ENCODE measurements at regions not wholly inside any gene's neighbourhood (a gene's known extent, or its start where the extent isn't known, plus 50 kb on each side); places are given as distances from the start of the nearest gene placed in this dataset.
A peak's percentile ranks its signal among the peaks of the same experiment; 100 is the strongest.
"Not testable (repeated sequence)": the region's sequence is repeated elsewhere in the genome, so short reads cannot be mapped to it uniquely, and the experiment has no call there.

GRCh38 chr3:104043001-104043543 is 1323.6 kb upstream of the ALCAM start:
- ATAC-seq; DNase-seq (ENCODE audit: low spot score); intact Hi-C loops (cut with DNase I): not testable (repeated sequence)

DNA sequence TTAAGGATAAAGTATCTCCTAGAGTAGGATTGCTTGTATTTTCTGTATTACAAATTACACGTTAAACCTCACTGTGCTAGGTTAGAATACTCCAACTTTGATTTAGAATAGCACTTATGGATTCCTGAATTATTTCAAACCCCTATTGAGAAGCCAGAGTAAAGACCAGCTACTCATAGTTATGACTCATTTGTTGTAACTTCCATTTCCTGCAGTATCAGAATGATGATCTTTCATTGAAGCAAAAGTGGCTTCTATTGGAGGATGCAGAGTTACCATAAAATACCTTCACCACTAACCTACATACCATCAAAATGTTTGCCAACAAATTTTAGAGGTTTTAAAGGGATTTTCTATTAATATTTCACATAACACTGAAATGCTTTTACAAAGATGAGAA is 1322.7 kb upstream of the ALCAM start:
- DNase-seq (ENCODE audit: low spot score) (no peak), ATAC-seq (no peak)
- intact Hi-C loops (cut with DNase I), result no loop called here

DNA sequence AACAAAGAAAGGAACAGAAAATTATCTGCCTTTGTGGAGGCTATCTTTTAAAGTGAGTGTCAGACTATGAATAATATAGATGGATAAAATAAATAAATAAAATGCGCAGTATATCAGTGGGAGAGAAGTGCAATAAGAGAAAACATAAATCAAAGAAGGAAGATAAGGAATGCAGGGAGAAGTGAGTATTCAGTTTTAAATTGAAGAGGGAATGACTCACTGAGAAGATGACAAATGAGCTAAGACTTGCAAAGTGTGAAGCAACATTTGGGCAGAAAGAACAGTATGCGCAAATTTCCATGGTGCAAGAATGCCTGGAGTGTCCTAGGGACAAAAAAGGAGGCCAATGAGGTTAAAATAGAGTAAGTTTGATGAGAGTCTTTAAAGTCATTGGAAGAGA is 1300.1 kb upstream of the ALCAM start:
- DNase-seq (ENCODE audit: low spot score) (no peak), ATAC-seq (no peak)
- intact Hi-C loops (cut with DNase I), result no loop called here

- intact Hi-C loops (cut with DNase I), result no loop called here
- no peak for ATAC-seq
Measured at GRCh38 chr3:104069114-104069513, 1297.6 kb upstream of the ALCAM start.

DNA sequence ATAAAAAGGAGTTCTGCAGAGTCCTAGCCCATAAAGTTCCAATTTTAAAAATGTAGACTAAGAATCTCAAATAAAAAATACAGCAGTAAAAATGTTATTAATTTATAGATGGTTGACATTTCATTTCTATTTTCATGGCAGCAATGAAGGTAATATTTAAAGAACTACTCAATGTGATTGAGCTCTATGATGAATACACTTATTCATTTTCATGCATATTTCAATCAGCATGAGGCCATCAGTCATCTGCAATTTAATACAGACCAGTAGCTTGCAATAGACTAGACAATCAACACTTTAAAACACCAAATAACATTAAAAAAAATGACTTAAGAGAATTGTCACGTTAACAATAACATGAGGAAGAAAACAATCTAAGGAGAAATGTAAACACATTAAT is 1295.8 kb upstream of the ALCAM start:
- intact Hi-C loops (cut with DNase I), result no loop called here
- no peak for DNase-seq (ENCODE audit: low spot score)
- ATAC-seq, result no peak

More at GRCh38 chr3:104069114-104069513, 1297.6 kb upstream of the ALCAM start:
- DNase-seq (ENCODE audit: low spot score), result no peak

- ATAC-seq, result no peak
- intact Hi-C loops (cut with DNase I), result no loop called here
Measured at GRCh38 chr3:104080088-104080626, 1286.6 kb upstream of the ALCAM start.

DNA sequence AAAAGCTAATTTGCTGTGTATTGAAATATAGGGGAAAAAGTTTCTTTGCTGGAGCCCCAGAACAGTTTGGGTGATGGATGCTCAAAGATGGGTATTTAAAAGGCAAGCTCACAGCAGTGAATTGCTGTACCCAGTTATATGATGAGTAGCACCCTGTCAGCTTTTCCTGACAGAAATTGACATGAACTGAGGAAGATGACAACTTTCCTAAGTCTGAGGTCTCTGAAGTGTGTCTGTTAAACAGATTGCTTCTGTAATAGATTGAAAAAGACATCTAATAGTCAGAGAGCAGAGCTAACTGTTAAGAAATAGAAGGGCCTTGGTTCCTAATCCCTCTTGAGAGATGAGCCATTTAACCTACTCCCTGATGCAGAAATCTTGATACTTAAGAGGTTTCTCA is 1278.0 kb upstream of the ALCAM start:
- intact Hi-C loops (cut with DNase I), result no loop called here
- no peak for ATAC-seq
- DNase-seq (ENCODE audit: low spot score), result no peak

More at GRCh38 chr3:104080088-104080626, 1286.6 kb upstream of the ALCAM start:
- no peak for DNase-seq (ENCODE audit: low spot score)

GRCh38 chr3:104089987-104090386 is 1276.7 kb upstream of the ALCAM start:
- ATAC-seq; intact Hi-C loops (cut with DNase I); DNase-seq (ENCODE audit: low spot score): not testable (repeated sequence)

GRCh38 chr3:104101736-104102135 is 1265.0 kb upstream of the ALCAM start:
- intact Hi-C loops (cut with DNase I), result no loop called here
- no peak for ATAC-seq
- DNase-seq (ENCODE audit: low spot score), result no peak

DNA sequence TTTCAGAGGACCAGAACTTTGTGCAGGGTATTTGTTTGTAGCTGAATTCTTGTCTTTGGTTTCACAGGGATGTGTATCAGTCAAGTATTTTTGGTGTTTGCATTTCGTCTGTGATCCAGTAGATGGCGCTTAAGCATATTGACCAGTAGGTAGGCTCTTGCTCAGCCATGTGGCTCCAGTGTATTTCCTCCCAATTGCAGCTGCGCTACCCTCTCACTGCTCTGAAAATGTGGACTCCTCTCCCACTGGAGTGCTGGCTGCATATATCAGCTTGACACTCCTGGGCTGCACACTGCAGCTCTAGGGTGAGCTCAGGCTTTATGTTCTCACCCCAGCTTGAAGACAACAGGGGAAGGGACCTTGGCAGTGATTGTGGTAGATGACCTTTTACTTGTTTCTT is 1264.3 kb upstream of the ALCAM start:
- intact Hi-C loops (cut with DNase I), result no loop called here
- DNase-seq (ENCODE audit: low spot score) (no peak), ATAC-seq (peak; percentile 73)

GRCh38 chr3:104106276-104106675 is 1260.4 kb upstream of the ALCAM start:
- DNase-seq (ENCODE audit: low spot score) (no peak), ATAC-seq (no peak)
- intact Hi-C loops (cut with DNase I), result no loop called here

DNA sequence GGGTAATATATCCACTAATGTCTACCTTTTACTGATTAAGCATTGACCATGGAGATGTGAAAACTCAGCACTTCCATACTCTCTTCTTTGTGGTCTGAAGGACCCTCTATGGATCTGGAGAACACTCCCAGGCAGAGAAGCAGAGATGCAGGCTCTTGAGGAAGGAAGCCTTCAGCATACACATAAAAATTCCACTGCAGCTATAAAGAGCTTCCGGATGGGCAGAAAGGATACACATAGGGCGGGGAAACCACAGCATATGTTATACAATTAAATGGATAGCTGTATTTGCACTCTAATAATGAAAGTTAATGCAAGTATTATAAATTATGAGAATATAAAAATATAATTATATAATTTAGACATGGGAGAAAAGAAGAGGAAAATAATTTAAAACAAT is 1258.2 kb upstream of the ALCAM start:
- ATAC-seq (no peak), DNase-seq (ENCODE audit: low spot score) (no peak)
- intact Hi-C loops (cut with DNase I), result no loop called here

GRCh38 chr3:104126463-104126862 is 1240.2 kb upstream of the ALCAM start:
- DNase-seq (ENCODE audit: low spot score) (no peak), ATAC-seq (no peak)
- intact Hi-C loops (cut with DNase I), result no loop called here

- intact Hi-C loops (cut with DNase I), result no loop called here
- ATAC-seq (no peak), DNase-seq (ENCODE audit: low spot score) (no peak)
Measured at GRCh38 chr3:104126864-104127553, 1239.7 kb upstream of the ALCAM start.

DNA sequence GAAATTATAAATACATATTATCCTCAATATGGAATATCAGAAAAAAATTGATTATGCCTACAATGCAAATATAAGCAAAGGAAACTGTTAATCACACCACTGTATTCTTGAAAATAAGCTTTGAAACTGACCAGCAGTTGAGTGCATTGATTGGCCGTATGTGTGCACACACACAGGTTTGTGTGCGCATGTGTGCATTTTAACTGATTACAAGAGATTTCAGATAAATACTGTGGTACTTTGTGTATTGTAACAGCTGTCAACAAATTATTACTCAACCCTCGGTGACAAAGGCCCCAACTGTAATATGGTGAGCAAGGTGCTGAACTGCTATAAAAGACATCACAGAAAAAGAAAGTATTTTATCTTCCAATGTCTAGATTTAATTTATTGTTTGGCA is 1238.9 kb upstream of the ALCAM start:
- ATAC-seq (no peak), DNase-seq (ENCODE audit: low spot score) (no peak)
- intact Hi-C loops (cut with DNase I), result no loop called here

GRCh38 chr3:104132566-104133403 is 1233.9 kb upstream of the ALCAM start:
- intact Hi-C loops (cut with DNase I), result no loop called here
- ATAC-seq, result no peak
- no peak for DNase-seq (ENCODE audit: low spot score)

GRCh38 chr3:104133630-104134029 is 1233.1 kb upstream of the ALCAM start:
- ATAC-seq (no peak), DNase-seq (ENCODE audit: low spot score) (no peak)
- intact Hi-C loops (cut with DNase I), result no loop called here

DNA sequence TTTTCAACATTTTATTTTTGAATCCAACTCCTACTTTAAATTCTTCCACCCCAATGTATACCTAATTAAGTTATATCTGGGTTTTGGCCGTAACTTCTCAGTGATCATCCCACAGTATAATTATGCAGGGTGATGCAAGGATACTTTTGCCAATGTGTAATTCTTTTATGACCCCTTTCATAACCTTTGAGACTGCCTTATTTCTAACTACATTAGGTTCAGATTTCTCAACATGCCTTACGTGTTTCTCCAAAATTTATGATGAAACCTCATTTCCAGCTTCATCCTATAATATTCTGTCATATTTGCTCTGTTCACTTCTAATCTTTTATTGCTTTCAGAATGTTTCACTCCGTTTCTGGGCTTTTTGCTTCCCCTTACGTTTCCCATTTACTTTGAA is 1229.6 kb upstream of the ALCAM start:
- intact Hi-C loops (cut with DNase I), result no loop called here
- DNase-seq (ENCODE audit: low spot score) (no peak), ATAC-seq (no peak)

DNA sequence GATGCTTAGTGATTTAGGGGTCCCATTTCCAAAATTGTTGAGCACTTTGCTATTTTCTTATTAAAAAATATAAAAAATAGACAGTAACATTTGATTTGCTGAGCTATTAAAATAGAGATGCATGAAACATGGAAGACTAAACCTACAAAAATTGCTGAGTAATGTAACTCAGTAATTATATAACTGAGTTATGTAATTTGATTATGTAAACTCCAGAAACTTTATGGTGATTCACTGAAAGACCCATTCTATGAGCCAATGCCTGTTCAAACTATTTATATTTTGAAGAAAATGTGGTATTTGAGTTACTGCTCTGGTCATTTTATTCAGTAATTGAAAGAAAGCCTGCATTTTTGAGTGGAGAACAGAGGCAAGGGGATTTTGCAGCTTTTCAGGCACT is 1221.5 kb upstream of the ALCAM start:
- intact Hi-C loops (cut with DNase I), result no loop called here
- DNase-seq (ENCODE audit: low spot score) (no peak), ATAC-seq (no peak)

DNA sequence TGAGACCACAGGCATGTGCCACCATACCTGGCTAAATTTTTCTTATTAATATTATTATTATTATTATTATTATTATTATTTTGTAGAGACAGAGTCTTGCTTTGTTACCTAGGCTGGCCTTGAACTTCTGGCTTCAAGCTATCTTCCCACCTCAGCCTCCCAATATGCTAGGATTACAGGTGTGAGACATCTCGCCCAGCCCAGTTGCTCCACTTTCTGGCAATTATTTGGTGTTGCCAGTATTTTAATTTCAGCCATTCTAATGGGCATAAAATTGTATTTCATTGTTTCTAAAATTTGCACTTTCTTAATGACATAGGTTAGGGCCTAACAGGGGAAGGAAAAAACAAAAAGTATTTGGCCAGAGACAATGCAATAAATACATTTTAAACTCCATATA is 1217.6 kb upstream of the ALCAM start:
- DNase-seq (ENCODE audit: low spot score) (no peak), ATAC-seq (no peak)
- intact Hi-C loops (cut with DNase I), result no loop called here
